ENCODE measurements at regions not wholly inside any gene's neighbourhood (a gene's known extent, or its start where the extent isn't known, plus 50 kb on each side); places are given as distances from the start of the nearest gene placed in this dataset.

- no peak for DNase-seq (ENCODE audit: low spot score)
Measured at GRCh38 chr5:164351245-164351834, 845.9 kb downstream of the MAT2B start.

DNA sequence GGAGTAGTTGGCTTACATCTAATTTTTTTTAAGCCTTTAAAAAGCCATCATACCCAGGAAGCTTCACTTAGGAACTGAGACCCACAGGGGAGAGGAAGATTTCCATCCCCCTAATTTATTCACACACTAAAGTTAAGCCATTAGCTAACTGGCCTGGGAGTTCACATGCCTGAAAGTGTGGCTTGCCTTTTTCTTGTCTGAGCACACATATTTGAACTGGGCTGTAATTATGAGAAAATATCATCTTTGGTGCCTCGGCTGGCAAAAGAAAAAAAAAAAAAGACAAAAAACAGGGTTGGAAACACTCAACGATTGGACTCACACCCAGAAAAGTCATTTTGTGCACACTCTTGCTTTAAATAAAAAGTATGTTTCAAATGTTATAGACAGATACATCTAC lies 847.3 kb downstream of the MAT2B start:
- DNase-seq (ENCODE audit: low spot score), result no peak

- DNase-seq (ENCODE audit: low spot score), result no peak
Measured at GRCh38 chr5:164353155-164353554, 847.7 kb downstream of the MAT2B start.

- no peak for DNase-seq (ENCODE audit: low spot score)
Measured at GRCh38 chr5:164354139-164354751, 848.8 kb downstream of the MAT2B start.

DNA sequence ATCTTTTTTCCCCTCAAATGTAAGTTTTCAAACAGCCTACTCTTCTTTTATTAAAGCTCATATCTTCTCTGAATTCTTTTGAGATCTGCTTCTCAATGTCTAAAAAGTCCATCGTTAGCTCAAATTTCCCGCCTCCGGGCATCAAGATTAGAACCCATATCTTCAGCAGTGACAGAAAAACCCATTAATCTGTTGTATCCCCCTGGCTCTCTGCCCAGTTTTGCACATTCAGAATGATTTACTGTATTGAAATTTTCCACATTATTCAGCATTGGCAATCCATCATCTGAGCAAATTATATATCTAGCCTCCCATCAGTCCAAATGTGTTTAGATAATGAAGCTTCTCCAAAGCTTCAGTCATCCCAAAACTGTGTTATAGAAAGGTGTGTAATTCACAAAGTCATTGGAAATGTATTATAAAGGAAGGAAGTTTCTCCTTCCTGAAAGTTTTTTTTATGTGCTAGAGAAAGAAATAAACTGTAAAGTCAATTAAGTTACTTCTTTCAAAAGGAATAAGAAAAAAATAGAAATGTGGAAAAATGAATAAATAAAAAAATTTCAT lies 849.9 kb downstream of the MAT2B start:
- DNase-seq (ENCODE audit: low spot score), result no peak

DNA sequence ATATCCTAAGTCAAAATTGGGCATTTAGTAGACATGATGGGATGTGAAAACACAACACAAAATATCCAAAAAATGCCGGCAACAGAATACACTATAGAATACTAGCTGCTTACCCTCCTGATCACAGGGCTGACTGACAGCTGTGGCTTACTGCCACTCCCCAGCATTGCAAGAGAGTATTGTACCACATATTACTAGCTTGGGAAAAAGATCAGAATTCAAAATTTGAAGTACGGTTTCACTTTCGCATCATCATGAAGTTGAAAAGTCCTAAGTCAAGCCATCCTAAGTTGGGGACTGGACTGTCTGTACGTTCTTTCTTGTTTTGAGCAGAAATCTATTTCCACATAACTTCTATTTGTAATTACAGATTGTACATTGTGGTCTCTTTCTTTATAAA lies 851.4 kb downstream of the MAT2B start:
- no peak for DNase-seq (ENCODE audit: low spot score)

- no peak for DNase-seq (ENCODE audit: low spot score)
Measured at GRCh38 chr5:164357395-164358033, 852.1 kb downstream of the MAT2B start.

DNA sequence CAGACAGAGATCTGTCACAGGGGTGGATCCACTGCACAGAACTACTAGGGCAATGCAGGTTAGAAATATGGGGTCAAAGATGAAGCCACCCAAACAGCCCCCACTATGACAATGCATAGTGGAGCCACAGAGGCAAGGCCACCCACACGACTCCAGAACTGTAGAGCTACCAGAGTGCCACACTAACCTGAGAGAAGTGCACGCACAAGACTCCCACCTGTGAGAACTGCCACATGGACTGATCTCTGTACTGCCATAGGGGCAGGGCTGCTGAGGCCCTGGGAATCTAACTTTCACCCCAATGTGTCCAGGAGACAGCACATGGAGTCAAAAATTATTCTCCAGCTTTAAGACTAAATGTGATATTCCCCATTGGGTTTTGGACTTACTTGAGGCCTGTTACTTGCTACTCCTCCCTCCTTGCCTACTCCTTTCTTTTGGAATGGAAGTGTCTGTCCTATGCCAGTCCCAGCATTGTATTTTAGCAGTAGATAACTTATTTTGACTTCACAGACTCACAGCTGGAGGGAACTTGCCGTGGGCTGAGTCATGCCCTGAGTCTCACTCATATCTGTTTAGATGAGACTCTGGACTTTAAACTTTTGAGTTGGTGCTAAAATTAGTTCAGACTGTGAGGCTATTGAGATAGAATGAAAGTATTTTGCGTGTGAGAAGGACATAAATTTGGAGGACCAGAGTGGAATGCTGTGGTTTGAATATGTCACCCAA lies 853.3 kb downstream of the MAT2B start:
- DNase-seq (ENCODE audit: low spot score), result no peak

DNA sequence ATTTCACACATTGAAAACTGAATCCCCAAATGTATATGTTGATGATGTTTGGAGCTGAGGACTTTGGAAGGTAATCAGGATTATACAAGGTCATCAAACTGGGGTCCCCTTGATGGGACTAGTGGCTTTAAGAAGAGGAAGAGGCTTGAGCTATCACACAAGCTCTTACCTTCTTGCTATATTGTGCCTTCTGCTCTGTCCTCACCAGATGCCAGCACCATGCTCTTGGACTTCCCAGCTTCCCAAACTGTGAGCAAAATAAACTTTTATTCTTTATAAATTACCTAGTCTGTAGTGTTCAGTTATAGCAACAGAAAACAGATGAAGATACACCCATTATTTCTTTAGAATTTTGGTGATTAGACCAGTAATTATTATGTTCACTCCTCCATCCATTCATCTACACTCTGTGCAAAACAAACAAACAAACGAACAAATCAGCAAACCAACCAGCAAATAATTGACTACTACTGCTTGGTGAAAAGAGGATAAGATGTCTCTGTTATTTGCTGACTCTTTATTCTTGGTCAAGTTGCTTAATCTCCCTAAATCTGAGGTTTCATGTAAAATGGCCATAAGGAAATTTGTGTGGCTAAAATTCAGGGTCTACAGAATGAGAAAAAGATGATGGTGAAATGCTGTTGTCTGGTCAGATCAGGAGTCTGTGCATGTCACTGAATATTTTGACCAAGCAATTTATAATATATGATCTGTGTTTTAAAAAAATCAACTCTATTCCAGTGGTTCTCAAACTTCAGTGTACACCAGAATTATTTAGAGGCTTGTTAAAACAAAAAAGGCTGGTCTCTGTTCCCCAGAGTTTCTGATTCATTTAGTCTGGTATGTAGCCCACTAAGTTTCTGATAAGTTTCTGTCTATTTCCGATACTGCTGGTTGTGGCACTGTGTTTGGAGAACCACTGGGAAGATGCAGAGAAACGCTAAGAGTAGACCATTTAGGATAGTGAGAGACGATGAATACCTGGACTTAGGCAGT lies 854.1 kb downstream of the MAT2B start:
- no peak for DNase-seq (ENCODE audit: low spot score)

DNA sequence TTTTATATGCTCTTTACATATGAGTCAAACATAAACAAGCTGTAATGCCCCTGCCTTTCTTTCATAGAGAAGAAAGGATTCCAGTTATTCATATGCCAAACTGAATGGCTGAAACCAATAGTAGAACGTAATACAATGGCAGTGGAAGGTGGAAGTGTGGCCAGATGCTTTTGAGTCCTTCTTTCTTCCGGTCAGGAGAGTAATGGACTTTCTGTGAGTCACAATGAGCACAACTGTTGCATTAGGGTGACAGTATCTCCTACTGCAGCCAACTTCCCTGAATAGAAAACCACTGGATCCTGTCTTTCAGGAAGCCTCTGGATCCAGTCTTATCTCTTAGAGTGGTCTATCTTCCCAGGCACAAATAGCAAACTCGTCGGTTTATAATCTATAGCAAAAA lies 855.2 kb downstream of the MAT2B start:
- no peak for DNase-seq (ENCODE audit: low spot score)

- no peak for DNase-seq (ENCODE audit: low spot score)
Measured at GRCh38 chr5:164361986-164362385, 856.6 kb downstream of the MAT2B start.

GRCh38 chr5:164362835-164363234 lies 857.4 kb downstream of the MAT2B start:
- no peak for DNase-seq (ENCODE audit: low spot score)

GRCh38 chr5:164364237-164365208 lies 859.1 kb downstream of the MAT2B start:
- no peak for DNase-seq (ENCODE audit: low spot score)

- no peak for DNase-seq (ENCODE audit: low spot score)
Measured at GRCh38 chr5:164370841-164371240, 865.4 kb downstream of the MAT2B start.

GRCh38 chr5:164372892-164373291 lies 867.5 kb downstream of the MAT2B start:
- DNase-seq (ENCODE audit: low spot score), result no peak

GRCh38 chr5:164373876-164374275 lies 868.5 kb downstream of the MAT2B start:
- DNase-seq (ENCODE audit: low spot score), result no peak

DNA sequence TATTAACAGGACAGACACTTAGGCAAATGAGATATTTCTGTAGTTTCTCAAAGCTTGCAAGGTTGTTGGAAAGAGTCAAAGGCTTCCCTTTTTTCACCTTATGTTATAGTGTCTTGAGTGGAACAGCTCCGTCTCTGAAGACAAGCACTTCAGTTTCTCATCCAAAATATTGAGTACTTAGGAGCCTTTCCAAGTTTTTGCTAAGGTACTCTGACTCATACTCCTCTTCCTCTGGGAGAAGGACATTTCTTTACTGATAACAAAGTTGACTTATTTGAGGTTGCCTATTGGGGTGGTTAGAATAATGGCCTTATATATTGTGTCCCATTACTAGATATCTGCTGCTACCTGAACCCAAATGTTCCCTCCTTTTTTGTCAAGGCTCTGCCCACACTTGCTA lies 869.6 kb downstream of the MAT2B start:
- no peak for DNase-seq (ENCODE audit: low spot score)

GRCh38 chr5:164376843-164377242 lies 871.4 kb downstream of the MAT2B start:
- DNase-seq (ENCODE audit: low spot score), result no peak

- no peak for DNase-seq (ENCODE audit: low spot score)
Measured at GRCh38 chr5:164377746-164378145, 872.3 kb downstream of the MAT2B start.

GRCh38 chr5:164383662-164384061 lies 878.2 kb downstream of the MAT2B start:
- no peak for DNase-seq (ENCODE audit: low spot score)
